GM19397 (cell line): ENCODE measurements at regions not wholly inside any gene's neighbourhood (a gene's known extent, or its start where the extent isn't known, plus 50 kb on each side); places are given as distances from the start of the nearest gene placed in this dataset.
"Not testable (repeated sequence)": the region's sequence is repeated elsewhere in the genome, so short reads cannot be mapped to it uniquely, and the experiment has no call there.

Experiments
- ATAC-seq: cut with Tn5 transposase; IDR thresholded peaks from one replicate; pipeline ENCODE4 v1.9.1; 2021; ENCODE audit warnings: mild to moderate bottlenecking, moderate library complexity; ENCODE audit not compliant: unreplicated experiment

- no peak for ATAC-seq
Observed at GRCh38 chrX:20718592-20719380, 452.1 kb upstream of the RPS6KA3 start.

- no peak for ATAC-seq
Observed at GRCh38 chrX:20715176-20715575, 448.5 kb upstream of the RPS6KA3 start.

GRCh38 chrX:20712811-20713210 is 446.1 kb upstream of the RPS6KA3 start:
- no peak for ATAC-seq

- no peak for ATAC-seq
Observed at GRCh38 chrX:20711366-20711765, 444.7 kb upstream of the RPS6KA3 start.

GRCh38 chrX:20693078-20693477 is 426.4 kb upstream of the RPS6KA3 start:
- no peak for ATAC-seq

- ATAC-seq, result no peak
Observed at GRCh38 chrX:20686256-20686655, 419.5 kb upstream of the RPS6KA3 start.

- ATAC-seq, result no peak
Observed at GRCh38 chrX:20685652-20686051, 418.9 kb upstream of the RPS6KA3 start.

GRCh38 chrX:20681683-20682082 is 415.0 kb upstream of the RPS6KA3 start:
- ATAC-seq, result no peak

GRCh38 chrX:20680998-20681397 is 414.3 kb upstream of the RPS6KA3 start:
- no peak for ATAC-seq

- no peak for ATAC-seq
Observed at GRCh38 chrX:20672476-20672875, 405.8 kb upstream of the RPS6KA3 start.

- not testable (repeated sequence) for ATAC-seq
Observed at GRCh38 chrX:20671746-20672145, 405.0 kb upstream of the RPS6KA3 start.

- ATAC-seq, result no peak
Observed at GRCh38 chrX:20670611-20671010, 403.9 kb upstream of the RPS6KA3 start.

- ATAC-seq, result no peak
Observed at GRCh38 chrX:20668550-20668949, 401.8 kb upstream of the RPS6KA3 start.

- ATAC-seq, result no peak
Observed at GRCh38 chrX:20666331-20666730, 399.6 kb upstream of the RPS6KA3 start.

GRCh38 chrX:20665481-20665880 is 398.8 kb upstream of the RPS6KA3 start:
- ATAC-seq, result no peak

- no peak for ATAC-seq
Observed at GRCh38 chrX:20664774-20665173, 398.1 kb upstream of the RPS6KA3 start.

- no peak for ATAC-seq
Observed at GRCh38 chrX:20664131-20664530, 397.4 kb upstream of the RPS6KA3 start.

- ATAC-seq, result no peak
Observed at GRCh38 chrX:20663336-20663735, 396.6 kb upstream of the RPS6KA3 start.

- ATAC-seq, result no peak
Observed at GRCh38 chrX:20656721-20657120, 390.0 kb upstream of the RPS6KA3 start.

- ATAC-seq, result no peak
Observed at GRCh38 chrX:20654596-20655106, 387.9 kb upstream of the RPS6KA3 start.

GRCh38 chrX:20653070-20653469 is 386.4 kb upstream of the RPS6KA3 start:
- no peak for ATAC-seq

GRCh38 chrX:20641954-20642353 is 375.2 kb upstream of the RPS6KA3 start:
- ATAC-seq, result no peak

GRCh38 chrX:20639115-20639514 is 372.4 kb upstream of the RPS6KA3 start:
- ATAC-seq, result no peak
